ENCODE measurements at regions not wholly inside any gene's neighbourhood (a gene's known extent, or its start where the extent isn't known, plus 50 kb on each side); places are given as distances from the start of the nearest gene placed in this dataset.
A peak's percentile ranks its signal among the peaks of the same experiment; 100 is the strongest.

DNA sequence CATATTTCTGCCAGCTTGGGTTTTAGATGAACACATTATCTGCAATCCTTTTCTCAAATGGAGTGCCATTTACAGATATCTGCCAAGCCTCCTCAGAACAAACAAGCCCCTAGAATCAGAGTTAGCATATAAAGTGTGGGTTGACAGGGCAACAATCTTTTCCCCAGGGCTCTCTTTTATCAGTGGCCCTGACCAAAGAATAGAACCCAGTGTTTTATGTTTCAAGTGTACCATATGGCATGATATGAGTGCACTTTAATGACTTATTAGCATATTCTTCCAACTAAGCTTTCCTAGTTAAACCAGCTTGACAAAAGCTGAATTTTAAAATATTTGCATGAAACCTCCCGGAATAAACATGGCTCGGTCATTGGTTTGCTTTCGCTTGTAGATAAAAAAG is 57.3 kb downstream of the EVX1 start:
- Mint-ChIP-seq H3K4me1 (no peaks in the 10 kb centered on the region), H3K27me3 (peaks cover 30% of the 10 kb centered on the region)
- no peak for ATAC-seq

DNA sequence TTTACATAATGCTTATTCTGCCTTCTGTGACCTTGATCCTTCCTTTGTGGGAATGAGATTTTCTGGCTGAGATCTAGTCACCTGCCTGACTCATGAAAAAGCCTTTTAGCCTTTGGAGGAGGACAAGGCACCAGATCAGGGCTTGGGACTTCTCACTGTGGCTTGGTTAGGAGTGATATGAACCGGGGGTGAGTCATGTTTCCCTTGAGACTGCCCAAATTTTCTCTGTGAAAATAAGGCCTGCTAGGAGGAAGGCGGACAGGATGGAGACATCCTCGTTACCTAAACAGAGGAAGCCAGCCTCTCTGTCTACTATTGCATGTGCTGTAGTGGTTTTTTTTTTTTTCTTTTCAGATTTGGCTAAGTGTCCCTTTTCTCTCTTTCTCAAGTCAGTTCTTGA is 57.8 kb downstream of the EVX1 start:
- no peaks in the 10 kb centered on the region for H3K36me3 Mint-ChIP-seq
- H3K9me3 Mint-ChIP-seq, result no peaks in the 10 kb centered on the region
- no peaks in the 10 kb centered on the region for H3K4me1 Mint-ChIP-seq
- no peak for ATAC-seq
- no peak overlapping the region for H3K4me3 Mint-ChIP-seq
- peaks cover 30% of the 10 kb centered on the region for H3K27me3 Mint-ChIP-seq
- no peak overlapping the region for H3K27ac Mint-ChIP-seq

More for the DNA sequence above, 57.3 kb downstream of the EVX1 start:
- Mint-ChIP-seq H3K4me3 (no peak overlapping the region), H3K27ac (no peak overlapping the region), H3K9me3 (no peaks in the 10 kb centered on the region), H3K36me3 (no peaks in the 10 kb centered on the region)

DNA sequence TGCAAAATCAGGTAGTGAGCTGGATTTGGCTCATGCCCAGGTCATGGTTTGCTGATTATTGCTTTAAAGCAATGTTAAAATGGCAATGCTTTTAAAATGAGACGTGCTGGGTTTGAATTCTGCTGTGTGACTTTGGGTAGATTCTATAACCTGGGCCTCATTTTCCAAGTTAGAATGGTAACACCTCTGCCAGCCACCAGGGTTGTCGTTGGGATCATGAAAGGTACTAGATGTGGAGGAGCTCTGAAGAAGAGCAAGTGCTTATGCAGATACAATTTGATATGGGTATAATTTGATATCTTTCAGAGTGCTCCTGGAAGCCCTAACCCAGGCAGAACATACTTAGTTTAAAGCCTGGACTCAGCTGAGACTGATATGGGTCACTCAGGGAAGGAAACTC is 60.0 kb downstream of the EVX1 start:
- no peaks in the 10 kb centered on the region for H3K9me3 Mint-ChIP-seq
- ATAC-seq, result no peak

DNA sequence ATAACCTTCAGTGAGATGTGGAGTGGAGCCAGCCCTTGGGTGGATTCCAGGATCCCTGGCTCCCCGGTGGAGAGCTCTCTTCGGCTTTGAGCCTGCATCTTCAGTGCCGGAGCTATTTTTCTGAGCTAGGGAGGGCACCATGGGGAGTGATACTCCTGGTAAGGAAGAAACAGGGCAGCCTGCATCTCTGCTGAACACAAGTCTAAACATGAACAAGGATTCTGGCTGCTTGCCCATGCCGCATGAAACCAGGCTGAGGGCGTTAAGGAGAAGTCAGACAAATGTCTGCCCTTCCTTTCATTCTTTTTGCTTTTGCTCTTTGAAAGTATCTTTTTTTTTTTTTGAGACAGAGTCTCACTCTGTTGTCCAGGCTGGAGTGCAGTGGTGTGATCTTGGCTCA is 60.4 kb downstream of the EVX1 start:
- no peaks in the 10 kb centered on the region for H3K9me3 Mint-ChIP-seq
- H3K4me3 Mint-ChIP-seq, result no peak overlapping the region
- no peak overlapping the region for H3K27ac Mint-ChIP-seq
- no peak for ATAC-seq
- H3K4me1 Mint-ChIP-seq, result no peaks in the 10 kb centered on the region
- peaks cover 18% of the 10 kb centered on the region for H3K27me3 Mint-ChIP-seq
- H3K36me3 Mint-ChIP-seq, result no peaks in the 10 kb centered on the region

More for the DNA sequence above, 60.0 kb downstream of the EVX1 start:
- Mint-ChIP-seq H3K4me3 (no peak overlapping the region), H3K36me3 (no peaks in the 10 kb centered on the region), H3K27ac (no peak overlapping the region), H3K4me1 (no peaks in the 10 kb centered on the region), H3K27me3 (peaks cover 22% of the 10 kb centered on the region)

DNA sequence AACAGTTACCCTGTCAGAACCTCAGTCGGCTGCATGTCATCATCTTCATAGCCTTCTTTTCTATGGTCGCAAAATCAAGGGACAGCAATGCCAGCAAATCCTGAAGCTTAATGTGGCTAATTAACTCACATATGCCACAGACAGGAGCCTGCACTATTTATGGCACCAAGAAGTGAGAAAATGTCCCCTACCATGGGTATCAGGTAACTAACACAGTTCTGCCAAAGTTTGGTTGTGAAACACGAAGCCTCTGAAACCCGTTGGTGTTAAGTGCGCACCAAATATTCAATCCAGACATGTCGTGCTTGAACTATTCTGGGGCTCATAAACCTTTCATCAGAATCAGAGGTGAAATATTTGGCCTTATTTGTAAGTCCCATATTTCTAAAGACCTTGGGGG is 63.3 kb downstream of the EVX1 start:
- ATAC-seq, result no peak
- Mint-ChIP-seq H3K9me3 (no peaks in the 10 kb centered on the region), H3K27ac (no peak overlapping the region), H3K36me3 (no peaks in the 10 kb centered on the region), H3K4me1 (no peaks in the 10 kb centered on the region), H3K27me3 (peaks cover 19% of the 10 kb centered on the region), H3K4me3 (no peak overlapping the region)

DNA sequence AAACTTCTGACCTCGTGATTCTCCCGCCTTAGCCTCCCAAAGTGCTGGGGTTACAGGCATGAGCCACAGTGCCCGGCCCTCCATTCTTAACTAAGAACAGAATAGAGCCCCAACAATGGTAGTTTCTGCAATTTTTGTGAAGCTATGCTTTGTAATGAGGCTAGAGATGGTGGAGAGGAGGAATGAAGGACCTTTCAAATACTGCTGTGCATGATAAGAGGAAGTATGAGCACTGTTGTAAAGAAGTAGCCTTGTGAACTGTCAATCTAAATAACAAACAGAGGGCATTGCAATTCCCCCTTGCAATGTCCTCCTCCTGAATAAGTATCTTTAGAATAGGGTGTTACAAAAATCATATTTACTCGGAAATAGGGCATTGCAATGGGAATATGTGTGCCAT is 70.2 kb downstream of the EVX1 start:
- no peaks in the 10 kb centered on the region for H3K36me3 Mint-ChIP-seq
- H3K27ac Mint-ChIP-seq, result no peak overlapping the region
- no peak overlapping the region for H3K4me3 Mint-ChIP-seq
- H3K4me1 Mint-ChIP-seq, result no peaks in the 10 kb centered on the region
- peaks cover 36% of the 10 kb centered on the region for H3K27me3 Mint-ChIP-seq
- ATAC-seq, result no peak
- H3K9me3 Mint-ChIP-seq, result no peaks in the 10 kb centered on the region

DNA sequence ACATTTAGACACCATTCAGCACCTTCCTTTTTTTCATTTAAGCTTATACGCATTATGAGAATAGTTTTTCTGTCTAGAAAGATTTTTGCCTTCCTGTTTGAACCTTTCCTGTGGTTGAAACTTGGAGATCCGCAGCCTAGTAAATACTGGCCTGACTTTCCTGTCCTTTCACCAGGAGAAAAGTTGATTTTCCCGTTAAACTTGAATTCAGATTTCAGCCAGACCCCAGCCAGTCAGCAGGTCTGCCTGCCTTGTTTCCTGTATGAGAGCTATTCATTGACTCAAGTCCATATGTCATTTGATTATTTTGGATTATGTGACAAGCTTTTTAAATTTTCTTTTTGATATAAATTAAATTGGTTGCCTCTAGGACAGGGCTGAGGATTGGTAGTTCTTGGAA is 71.5 kb downstream of the EVX1 start:
- H3K9me3 Mint-ChIP-seq, result peaks cover 6% of the 10 kb centered on the region
- H3K4me1 Mint-ChIP-seq, result no peaks in the 10 kb centered on the region
- H3K27me3 Mint-ChIP-seq, result peaks cover 43% of the 10 kb centered on the region
- H3K27ac Mint-ChIP-seq, result no peak overlapping the region
- no peak for ATAC-seq
- H3K36me3 Mint-ChIP-seq, result no peaks in the 10 kb centered on the region
- H3K4me3 Mint-ChIP-seq, result no peak overlapping the region

DNA sequence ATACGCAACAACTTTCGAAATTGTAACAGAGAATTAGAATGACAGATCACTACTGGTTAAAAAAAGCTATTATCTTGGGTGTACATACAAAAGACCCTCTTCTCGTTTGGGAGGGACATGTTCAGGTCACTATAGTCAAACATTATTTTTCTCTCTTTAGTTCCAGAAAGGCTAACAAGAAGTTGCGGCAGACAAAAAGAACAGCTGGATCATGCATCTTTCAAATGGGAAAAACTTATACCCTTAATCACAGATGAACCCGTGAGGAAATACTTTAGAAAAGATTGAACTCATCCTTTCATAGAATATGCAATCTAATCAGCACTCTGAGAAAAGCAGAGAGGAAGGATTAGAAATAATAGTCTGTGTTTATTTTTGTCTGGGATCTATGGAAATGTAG is 72.5 kb downstream of the EVX1 start:
- peaks cover 49% of the 10 kb centered on the region for H3K27me3 Mint-ChIP-seq
- ATAC-seq, result no peak
- peaks cover 10% of the 10 kb centered on the region for H3K9me3 Mint-ChIP-seq
- H3K4me1 Mint-ChIP-seq, result no peaks in the 10 kb centered on the region
- H3K27ac Mint-ChIP-seq, result no peak overlapping the region
- no peaks in the 10 kb centered on the region for H3K36me3 Mint-ChIP-seq
- no peak overlapping the region for H3K4me3 Mint-ChIP-seq

DNA sequence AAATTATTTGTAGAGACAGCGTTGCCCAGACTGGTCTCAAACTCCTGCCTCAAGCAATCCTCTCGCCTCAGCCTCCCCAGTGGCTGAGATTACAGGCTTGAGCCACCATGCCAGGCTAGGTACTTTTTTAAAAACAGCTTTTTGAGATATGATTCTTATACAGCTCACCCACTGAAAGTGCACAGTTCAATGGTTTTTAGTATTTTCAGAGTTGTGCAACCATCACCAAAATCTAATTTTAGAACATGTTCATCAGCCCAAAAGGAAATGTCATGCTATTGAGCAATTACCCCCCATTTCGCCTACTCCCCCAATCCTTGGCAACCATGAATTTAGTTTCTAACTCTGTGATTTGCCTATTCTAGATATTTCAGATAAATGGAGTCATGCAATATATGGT is 73.7 kb downstream of the EVX1 start:
- Mint-ChIP-seq H3K36me3 (no peaks in the 10 kb centered on the region), H3K27ac (no peak overlapping the region), H3K27me3 (peaks cover 43% of the 10 kb centered on the region), H3K4me1 (no peaks in the 10 kb centered on the region), H3K4me3 (no peak overlapping the region), H3K9me3 (peaks cover 10% of the 10 kb centered on the region)
- ATAC-seq, result no peak

DNA sequence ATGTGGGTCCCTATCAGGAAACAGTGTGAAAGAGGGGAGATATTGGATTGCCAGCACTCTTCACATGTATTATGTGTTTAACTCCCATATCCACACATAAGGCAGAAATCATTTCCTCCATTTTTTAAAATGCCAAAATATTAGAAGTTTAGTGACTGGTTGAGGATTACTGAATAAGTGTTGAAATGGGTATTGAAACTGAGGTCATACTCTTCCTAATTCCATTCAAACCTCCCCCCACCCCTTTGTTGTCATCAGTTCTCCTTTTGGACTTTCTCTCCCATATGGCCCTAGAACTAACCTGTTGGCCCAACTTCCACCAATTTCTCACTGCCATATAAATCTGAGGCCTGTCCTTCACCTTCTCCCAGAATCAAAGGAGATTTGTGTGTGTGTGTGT is 81.6 kb downstream of the EVX1 start:
- Mint-ChIP-seq H3K4me3 (no peak overlapping the region), H3K36me3 (no peaks in the 10 kb centered on the region), H3K27ac (no peak overlapping the region), H3K27me3 (peaks cover 32% of the 10 kb centered on the region), H3K4me1 (no peaks in the 10 kb centered on the region), H3K9me3 (peaks cover 3% of the 10 kb centered on the region)
- ATAC-seq, result no peak

DNA sequence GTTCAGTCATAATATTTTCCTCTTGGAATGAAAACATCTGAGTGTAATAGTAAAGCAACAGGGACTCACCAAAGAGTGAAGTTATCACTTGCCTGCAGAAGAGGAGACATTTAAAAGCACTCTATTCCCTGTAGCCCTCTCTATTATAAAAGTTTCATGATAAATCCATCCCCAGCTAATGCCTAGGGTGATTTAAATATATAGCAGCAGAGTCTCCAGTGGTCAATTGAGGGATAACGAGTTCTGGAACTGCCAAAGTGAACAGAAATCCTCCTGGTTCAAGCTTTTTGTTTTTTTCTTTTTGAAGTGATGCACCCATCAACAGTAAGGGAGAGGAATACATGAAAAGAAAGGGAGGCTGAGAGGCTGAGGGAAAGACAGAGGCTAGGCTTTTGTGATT is 87.3 kb downstream of the EVX1 start:
- Mint-ChIP-seq H3K27ac (no peak overlapping the region), H3K27me3 (peaks cover 11% of the 10 kb centered on the region), H3K4me1 (no peaks in the 10 kb centered on the region), H3K36me3 (no peaks in the 10 kb centered on the region), H3K4me3 (no peak overlapping the region), H3K9me3 (peaks cover 12% of the 10 kb centered on the region)
- no peak for ATAC-seq

DNA sequence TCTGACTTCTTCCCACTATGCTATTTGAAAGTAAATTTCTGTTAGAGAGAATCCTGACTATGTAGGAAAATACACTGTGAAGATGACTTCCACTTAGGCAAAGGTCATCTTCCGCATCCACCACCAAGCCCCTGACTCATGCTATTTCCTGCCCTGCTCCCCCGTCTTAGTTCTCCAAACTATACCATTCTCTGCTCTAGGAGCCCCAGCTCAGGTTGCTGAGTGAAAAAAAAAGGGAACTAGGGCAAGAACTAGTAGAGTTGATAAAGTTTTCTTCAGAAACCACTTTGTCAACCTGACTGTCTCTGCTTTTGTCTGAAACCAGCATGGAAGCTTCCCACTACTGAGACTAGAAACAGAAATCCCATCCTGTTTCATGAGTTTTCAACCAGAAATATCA is 96.9 kb downstream of the EVX1 start:
- Mint-ChIP-seq H3K9me3 (no peaks in the 10 kb centered on the region), H3K4me3 (no peak overlapping the region), H3K36me3 (no peaks in the 10 kb centered on the region), H3K27ac (no peak overlapping the region), H3K4me1 (no peaks in the 10 kb centered on the region), H3K27me3 (peaks cover 41% of the 10 kb centered on the region)
- peak; percentile 84 for ATAC-seq

DNA sequence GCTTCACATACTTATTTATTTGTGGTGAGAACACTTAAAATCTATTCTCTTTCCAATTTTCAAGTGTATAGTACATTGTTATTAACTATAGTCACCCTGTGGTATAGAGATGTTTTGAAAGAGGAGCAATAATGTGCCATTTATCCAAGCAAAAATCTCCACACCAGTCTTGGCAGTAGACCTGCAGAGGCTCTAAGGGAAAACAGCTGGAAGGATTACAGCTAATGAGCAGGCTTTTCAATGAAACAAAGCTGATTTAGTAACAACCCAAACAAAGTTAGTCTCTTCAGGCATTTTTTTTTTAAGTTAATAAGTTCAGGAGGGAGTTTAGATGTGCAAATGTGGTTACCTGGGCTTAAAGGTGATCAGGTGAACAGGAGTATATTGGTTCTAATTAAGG is 101.9 kb downstream of the EVX1 start:
- Mint-ChIP-seq H3K4me3 (no peak overlapping the region), H3K27ac (no peak overlapping the region), H3K4me1 (no peaks in the 10 kb centered on the region), H3K9me3 (no peaks in the 10 kb centered on the region), H3K27me3 (peaks cover 39% of the 10 kb centered on the region), H3K36me3 (no peaks in the 10 kb centered on the region)
- ATAC-seq, result no peak

DNA sequence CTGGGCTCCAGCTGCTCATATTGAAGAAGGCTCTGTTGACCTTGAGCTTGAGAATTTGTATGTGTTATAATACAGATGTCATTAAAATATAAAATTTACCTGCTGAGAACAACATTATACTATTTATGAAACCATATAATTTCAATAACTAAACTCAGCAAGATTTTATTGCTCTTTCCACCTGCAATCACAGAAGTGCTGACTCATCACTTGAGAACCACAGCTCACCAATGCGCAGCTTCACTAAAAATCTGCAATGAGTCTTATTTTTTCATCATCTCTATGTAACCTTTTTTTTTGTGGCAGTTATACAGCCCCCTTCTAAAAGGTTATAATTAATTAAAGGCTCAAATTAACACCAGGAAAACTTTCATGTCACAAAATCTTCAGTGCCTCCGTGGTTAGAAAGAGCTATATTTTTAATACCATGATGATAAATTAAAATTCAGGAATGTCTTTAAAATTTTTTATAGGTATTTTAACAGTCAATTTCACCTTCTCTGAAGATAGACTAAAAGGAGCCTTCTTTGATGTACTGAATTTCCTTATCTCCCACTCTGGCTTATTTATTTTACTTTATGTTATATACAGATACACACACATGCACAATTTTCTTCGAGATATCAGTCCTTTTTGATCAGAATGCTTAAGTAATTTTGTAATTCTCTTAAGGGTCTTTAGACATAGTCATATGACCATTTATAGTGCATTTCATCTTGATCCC is 102.7 kb downstream of the EVX1 start:
- ATAC-seq, result no peak
- H3K9me3 Mint-ChIP-seq, result no peaks in the 10 kb centered on the region
- no peaks in the 10 kb centered on the region for H3K4me1 Mint-ChIP-seq
- H3K36me3 Mint-ChIP-seq, result no peaks in the 10 kb centered on the region
- no peak overlapping the region for H3K27ac Mint-ChIP-seq
- H3K27me3 Mint-ChIP-seq, result peaks cover 48% of the 10 kb centered on the region
- H3K4me3 Mint-ChIP-seq, result no peak overlapping the region

DNA sequence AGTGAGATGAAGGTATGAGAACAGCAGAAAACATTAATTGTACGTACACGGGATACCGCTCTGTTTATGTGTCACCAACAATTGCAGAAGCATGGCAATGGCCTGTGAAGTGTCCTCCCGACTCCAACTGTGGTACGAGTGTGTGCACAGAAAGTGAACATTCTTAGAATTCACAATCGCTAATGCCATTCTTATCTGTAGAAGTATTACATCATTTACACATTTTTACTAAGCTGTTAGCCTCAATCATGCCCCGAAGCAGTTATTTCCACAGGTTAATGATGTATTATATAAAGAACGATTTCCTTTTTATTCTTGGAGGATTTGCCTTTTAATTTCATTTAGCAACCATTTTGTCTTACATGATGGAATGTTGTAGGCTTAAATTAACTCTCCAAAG is 103.4 kb downstream of the EVX1 start:
- no peaks in the 10 kb centered on the region for H3K9me3 Mint-ChIP-seq
- H3K4me1 Mint-ChIP-seq, result no peaks in the 10 kb centered on the region
- no peaks in the 10 kb centered on the region for H3K36me3 Mint-ChIP-seq
- peaks cover 50% of the 10 kb centered on the region for H3K27me3 Mint-ChIP-seq
- H3K27ac Mint-ChIP-seq, result no peak overlapping the region
- ATAC-seq, result no peak
- no peak overlapping the region for H3K4me3 Mint-ChIP-seq

DNA sequence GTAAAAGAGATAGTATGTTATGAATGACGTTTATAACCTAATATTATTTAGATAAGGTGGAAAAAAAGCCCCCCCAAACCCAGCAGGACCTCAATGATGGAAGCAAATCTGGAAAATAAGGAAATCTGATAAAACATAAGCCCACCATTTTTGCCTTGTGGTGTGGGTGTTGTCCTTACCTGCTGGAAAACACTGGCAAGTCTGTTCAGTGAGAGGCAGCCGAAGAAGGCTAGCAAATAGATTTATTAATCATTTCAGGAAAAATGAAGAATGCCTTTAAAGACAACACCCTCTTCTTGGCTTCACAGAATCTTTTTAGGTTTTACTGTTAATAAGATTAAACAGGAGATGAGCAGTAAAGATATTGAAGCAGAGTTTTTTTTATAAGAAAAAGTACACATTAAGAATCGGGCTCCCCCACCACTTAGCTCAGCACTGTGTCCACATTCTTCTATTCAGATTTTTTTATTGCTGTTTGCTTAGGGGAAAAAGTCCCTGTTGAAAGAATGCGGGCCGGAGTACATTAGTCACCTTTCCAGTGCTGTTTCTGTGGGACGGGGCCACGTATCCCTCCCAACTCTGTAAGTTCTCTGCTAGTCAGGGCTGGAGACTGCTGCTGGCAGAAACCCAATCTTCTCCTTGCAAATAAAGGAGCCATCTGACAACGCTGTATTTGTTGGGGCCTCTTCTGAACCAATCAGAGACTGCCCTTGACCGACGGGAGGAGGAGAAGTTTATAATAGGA is 104.1 kb downstream of the EVX1 start:
- Mint-ChIP-seq H3K36me3 (no peaks in the 10 kb centered on the region), H3K27me3 (peaks cover 46% of the 10 kb centered on the region), H3K27ac (no peak overlapping the region), H3K4me1 (no peaks in the 10 kb centered on the region), H3K9me3 (no peaks in the 10 kb centered on the region), H3K4me3 (no peak overlapping the region)
- no peak for ATAC-seq

All from stimulated activated memory B cell treated with anti-CD40 and anti-IgM and Interleukin-4, amounts not matched to agents 10 μg/mL and 1 μg/mL and 100 μg/mL, for 72 hours (primary cell).